B cell (primary cell): ENCODE measurements at regions not wholly inside any gene's neighbourhood (a gene's known extent, or its start where the extent isn't known, plus 50 kb on each side); places are given as distances from the start of the nearest gene placed in this dataset.

Experiments used
- EZH2 ChIP-seq: IDR thresholded peaks from 2 replicates; pipeline ENCODE4 v1.6.1; 2012; ENCODE audit warnings: borderline replicate concordance, low read depth, mild to moderate bottlenecking, moderate library complexity, low read length; ENCODE audit not compliant: insufficient read depth, poor library complexity, severe bottlenecking
- TF ChIP-seq, protein P1 (sequence below): fragments of 200-600 bp; IDR thresholded peaks from one replicate; pipeline ENCODE4 v1.8.0; 2022; ENCODE audit warnings: antibody characterized with exemption, mild to moderate bottlenecking

DNA sequence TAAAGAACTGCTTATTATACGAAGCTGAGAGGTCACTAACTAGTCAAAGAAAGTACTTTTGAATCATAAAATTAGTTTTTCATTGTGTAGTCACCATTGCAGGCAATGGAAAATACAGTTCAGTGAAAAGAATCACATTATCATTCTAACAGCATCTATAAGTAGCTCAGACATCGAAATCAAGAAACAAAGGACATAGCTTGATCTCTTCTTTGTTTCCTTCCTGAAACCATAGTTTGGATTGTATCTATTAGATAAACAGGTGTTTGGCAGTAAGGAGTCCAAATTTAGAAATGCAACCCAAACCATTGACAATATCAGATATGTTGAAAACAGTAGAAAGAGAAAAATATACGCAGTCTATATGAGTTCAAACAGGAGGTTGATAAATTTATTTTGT is 697.3 kb downstream of the TFAP2A start:
- TF ChIP-seq, protein P1, sequence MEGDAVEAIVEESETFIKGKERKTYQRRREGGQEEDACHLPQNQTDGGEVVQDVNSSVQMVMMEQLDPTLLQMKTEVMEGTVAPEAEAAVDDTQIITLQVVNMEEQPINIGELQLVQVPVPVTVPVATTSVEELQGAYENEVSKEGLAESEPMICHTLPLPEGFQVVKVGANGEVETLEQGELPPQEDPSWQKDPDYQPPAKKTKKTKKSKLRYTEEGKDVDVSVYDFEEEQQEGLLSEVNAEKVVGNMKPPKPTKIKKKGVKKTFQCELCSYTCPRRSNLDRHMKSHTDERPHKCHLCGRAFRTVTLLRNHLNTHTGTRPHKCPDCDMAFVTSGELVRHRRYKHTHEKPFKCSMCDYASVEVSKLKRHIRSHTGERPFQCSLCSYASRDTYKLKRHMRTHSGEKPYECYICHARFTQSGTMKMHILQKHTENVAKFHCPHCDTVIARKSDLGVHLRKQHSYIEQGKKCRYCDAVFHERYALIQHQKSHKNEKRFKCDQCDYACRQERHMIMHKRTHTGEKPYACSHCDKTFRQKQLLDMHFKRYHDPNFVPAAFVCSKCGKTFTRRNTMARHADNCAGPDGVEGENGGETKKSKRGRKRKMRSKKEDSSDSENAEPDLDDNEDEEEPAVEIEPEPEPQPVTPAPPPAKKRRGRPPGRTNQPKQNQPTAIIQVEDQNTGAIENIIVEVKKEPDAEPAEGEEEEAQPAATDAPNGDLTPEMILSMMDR, result no peak
- no peak for TF ChIP-seq EZH2
